A549 (cell line): ENCODE measurements at regions not wholly inside any gene's neighbourhood (a gene's known extent, or its start where the extent isn't known, plus 50 kb on each side); places are given as distances from the start of the nearest gene placed in this dataset.
A peak's percentile ranks its signal among the peaks of the same experiment; 100 is the strongest.

Experiments
- ATAC-seq, 2 experiments: fragments of 200-7000 bp in 1 of 2; fragments of >200 bp in 1 of 2; cut with Nextera tagmentation in 1 of 2; cut with Tn5 transposase in 1 of 2; 3 replicates each; pipeline versions ENCODE4 v1.8.0 to v1.9.1; 2018 to 2020; ENCODE audit warnings: mild to moderate bottlenecking in 1 of 2, moderate library complexity in 1 of 2
- CTCF ChIA-PET: fragments of 300-600 bp; sonication (Branson Sonifier 250); formaldehyde crosslinking; extraction: SDS; loops from one replicate; lab custom pipeline; 2021; ENCODE audit warnings: antibody characterized with exemption, inconsistent platforms; lab: Yijun Ruan, JAX
- POLR2A ChIA-PET: fragments of 350-600 bp; formaldehyde crosslinking; extraction: SDS; loops from one replicate; lab custom pipeline; 2021; ENCODE audit warnings: antibody characterized with exemption, inconsistent platforms; lab: Yijun Ruan, JAX
- DNase-seq, 2 experiments: peaks; one replicate each; pipeline versions ENCODE4 v3.0.0 to v3.0.0-alpha.2; 2011 to 2016; ENCODE audit warnings: low read depth in 1 of 2, low spot score in 1 of 2
- FAIRE-seq: peaks from 2 replicates; lab custom pipeline; 2011; peaks lifted over from hg19 to GRCh38; lab: Jason Lieb, UNC
- H3K27ac ChIP-seq, 2 experiments: fragments of >200 bp; sonication (Bioruptor Twin); formaldehyde crosslinking; 3 replicates each; pipeline ENCODE4 v1.5.1; 2016 to 2017
- H3K4me1 ChIP-seq: fragments of >200 bp; sonication (Bioruptor Twin); formaldehyde crosslinking; 3 replicates; pipeline ENCODE4 v1.6.1; 2016
- H3K4me2 ChIP-seq: fragments of >200 bp; sonication (Bioruptor Twin); formaldehyde crosslinking; 3 replicates; pipeline ENCODE4 v1.6.1; 2016
- H3K4me3 ChIP-seq: fragments of >200 bp; sonication (Bioruptor Twin); formaldehyde crosslinking; 3 replicates; pipeline ENCODE4 v1.5.1; 2016
- H3K9me3 ChIP-seq: fragments of >200 bp; sonication (Bioruptor Twin); formaldehyde crosslinking; 3 replicates; pipeline ENCODE4 v1.6.1; 2016
- CHD2 ChIP-seq: fragments of 150-350 bp; IDR thresholded peaks from 2 replicates; pipeline ENCODE4 v1.6.1; 2014; ENCODE audit warnings: low read length; ENCODE audit not compliant: partially characterized antibody
- EHF ChIP-seq: fragments of 250-450 bp; sonication (Bioruptor Pico); IDR thresholded peaks from 2 replicates; pipeline ENCODE4 v1.5.0; 2020; ENCODE audit warnings: mild to moderate bottlenecking
- HDAC2 ChIP-seq: fragments of 200-600 bp; sonication (generic); IDR thresholded peaks from 2 replicates; pipeline ENCODE4 v1.6.1; 2016
- HES2 ChIP-seq: fragments of >200 bp; sonication (Bioruptor Twin); formaldehyde crosslinking; IDR thresholded peaks from 2 replicates; pipeline ENCODE4 v1.6.1; 2016
- MAFK ChIP-seq: fragments of 450-650 bp; IDR thresholded peaks from 2 replicates; pipeline ENCODE4 v1.6.1; 2014; ENCODE audit not compliant: partially characterized antibody
- MAZ ChIP-seq: fragments of 150-350 bp; IDR thresholded peaks from 2 replicates; pipeline ENCODE4 v1.6.1; 2014; ENCODE audit warnings: antibody characterized with exemption, low read depth, low read length, borderline replicate concordance
- NPAS2 ChIP-seq: fragments of 250-450 bp; sonication (Bioruptor Pico); IDR thresholded peaks from 2 replicates; pipeline ENCODE4 v1.8.0; 2022; ENCODE audit warnings: mild to moderate bottlenecking, moderate library complexity, borderline replicate concordance
- PHF8 ChIP-seq: fragments of 200-600 bp; sonication (generic); IDR thresholded peaks from 2 replicates; pipeline ENCODE4 v1.6.1; 2016; ENCODE audit warnings: low read depth, mild to moderate bottlenecking, antibody characterized with exemption, moderate library complexity, borderline replicate concordance
- POLR2AphosphoS2 ChIP-seq: conservative IDR thresholded peaks from 2 replicates; pipeline ENCODE4 v1.6.1; 2012; ENCODE audit warnings: low read length, improper control_type of control experiment, inconsistent platforms
- RAD21 ChIP-seq, 2 experiments: fragments of >200 bp in 1 of 2; sonication (Bioruptor Twin) in 1 of 2; formaldehyde crosslinking in 1 of 2; IDR thresholded peaks in 1 of 2; conservative IDR thresholded peaks in 1 of 2; 2 replicates in 1 of 2; 3 replicates in 1 of 2; pipeline ENCODE4 v1.6.1; 2012 to 2018; ENCODE audit warnings: inconsistent platforms in 1 of 2
- REST ChIP-seq: fragments of 200-600 bp; sonication (generic); IDR thresholded peaks from 2 replicates; pipeline ENCODE4 v1.6.1; 2016; ENCODE audit warnings: antibody characterized with exemption, mild to moderate bottlenecking, moderate library complexity
- TFCP2L1 ChIP-seq: fragments of 250-450 bp; sonication (Bioruptor Pico); IDR thresholded peaks from 2 replicates; pipeline ENCODE4 v1.5.0; 2021; ENCODE audit warnings: mild to moderate bottlenecking
- ZSCAN20 ChIP-seq: fragments of 250-450 bp; sonication (Bioruptor Pico); IDR thresholded peaks from 2 replicates; pipeline ENCODE4 v1.8.0; 2022; ENCODE audit warnings: mild to moderate bottlenecking, moderate library complexity
- WGBS: methylation state at CpG from one replicate; pipeline ENCODE4 v1.1.6; 2017; ENCODE audit errors: missing lambda C conversion rate; 5-methylcytosine and 5-hydroxymethylcytosine counted together
- TF ChIP-seq, protein P1 (sequence below): IDR thresholded peaks from 2 replicates; pipeline ENCODE4 v1.6.1; 2012

DNA sequence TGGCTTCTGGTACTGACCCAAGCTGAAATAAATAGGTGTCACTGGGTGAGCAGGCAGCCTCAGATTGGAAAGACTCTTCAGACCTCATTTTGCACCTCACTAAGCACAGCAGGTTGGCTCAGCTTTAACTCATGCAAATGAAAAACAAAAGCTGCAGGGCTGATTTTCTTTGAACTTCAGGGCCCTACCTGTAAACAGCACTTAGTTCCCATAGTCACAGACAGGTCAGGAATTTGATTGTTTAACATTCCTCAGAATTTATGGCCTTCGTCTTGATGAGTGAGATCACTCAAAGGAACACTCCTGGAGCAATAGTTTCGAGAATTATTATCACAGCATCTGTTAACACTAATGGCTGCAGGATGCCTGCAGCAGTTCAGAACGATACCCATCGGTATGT, 718.5 kb downstream of the EFNB2 start (continued):
- no peak for TF ChIP-seq NPAS2

DNA sequence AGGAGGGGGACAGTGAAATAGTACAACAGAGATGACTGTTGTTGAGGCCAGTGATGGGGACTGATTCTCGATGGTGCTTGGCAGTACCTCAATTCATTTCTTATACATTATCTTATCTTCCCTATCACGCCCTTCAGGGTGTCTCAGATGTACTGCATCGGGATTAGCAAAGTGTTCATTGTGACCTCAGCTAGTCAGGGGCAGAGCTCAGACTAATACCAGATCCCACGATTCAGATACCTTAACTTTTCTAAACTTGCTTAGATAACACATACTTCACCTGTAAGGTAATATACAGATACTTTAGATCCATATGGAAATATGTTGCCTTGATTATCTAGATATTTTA, 720.6 kb downstream of the EFNB2 start:
- DNase-seq (no peak), ATAC-seq (no peak), FAIRE-seq (no peak)
- Histone ChIP-seq H3K4me1 (no peaks in the 10 kb centered on the region), H3K4me2 (no peak overlapping the region), H3K9me3 (no peaks in the 10 kb centered on the region), H3K4me3 (no peak overlapping the region), H3K27ac (no peak overlapping the region)
- WGBS: 14% methylated on average over 4 of the region's 4 CpGs
- ChIA-PET CTCF (no interaction called here), POLR2A (no interaction called here)
- TF ChIP-seq EHF (CRISPR knock-in tag) (no peak), HDAC2 (no peak)

DNA sequence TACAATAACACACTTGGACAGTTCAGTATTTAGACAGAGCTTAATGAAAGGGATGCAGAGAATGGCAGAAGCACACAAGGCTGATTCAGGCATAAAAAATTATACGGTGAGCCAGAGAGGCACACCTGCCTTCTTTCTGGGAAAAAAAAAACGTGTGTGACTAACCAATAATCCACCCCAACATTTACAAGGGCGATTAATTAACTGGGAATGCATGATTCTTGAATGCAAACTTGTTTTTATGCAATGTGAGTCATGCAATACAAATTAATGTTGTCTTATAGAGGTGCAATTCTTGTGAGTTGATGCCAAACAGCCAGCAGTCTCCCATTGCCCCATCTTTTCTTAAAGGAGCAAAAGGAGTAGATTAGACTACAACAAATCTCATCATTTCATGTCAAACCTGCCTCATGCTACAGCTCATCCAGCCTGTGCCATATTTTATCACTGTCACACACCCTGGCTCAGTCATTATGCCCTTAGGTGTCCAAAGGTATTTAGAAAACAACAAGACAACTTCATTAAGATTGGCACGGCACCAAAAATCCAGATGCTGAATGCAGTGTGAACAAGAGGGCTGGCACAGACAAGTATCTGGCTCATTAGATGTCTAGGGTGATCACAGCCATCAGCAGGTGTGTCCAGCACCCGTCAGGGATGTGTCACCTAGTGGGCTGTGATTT, 721.1 kb downstream of the EFNB2 start:
- H3K9me3 ChIP-seq: no peaks in the 10 kb centered on the region
- POLR2A ChIA-PET: no interaction called here
- DNase-seq (no peak), ATAC-seq (no peak), FAIRE-seq (no peak)
- H3K4me3 ChIP-seq: no peak overlapping the region
- CTCF ChIA-PET: no interaction called here
- H3K27ac ChIP-seq: no peak overlapping the region
- TF ChIP-seq HES2 (no peak), ZSCAN20 (CRISPR knock-in tag) (no peak), RAD21 (conservative IDR thresholded peaks at IDR 0.05 in 1 of 2, IDR thresholded peaks at IDR 0.05 in 1 of 2) (no peak), TFCP2L1 (CRISPR knock-in tag) (no peak), PHF8 (no peak), REST (no peak), MAZ (no peak), CHD2 (no peak), POLR2AphosphoS2 (no peak)
- TF ChIP-seq, protein P1, sequence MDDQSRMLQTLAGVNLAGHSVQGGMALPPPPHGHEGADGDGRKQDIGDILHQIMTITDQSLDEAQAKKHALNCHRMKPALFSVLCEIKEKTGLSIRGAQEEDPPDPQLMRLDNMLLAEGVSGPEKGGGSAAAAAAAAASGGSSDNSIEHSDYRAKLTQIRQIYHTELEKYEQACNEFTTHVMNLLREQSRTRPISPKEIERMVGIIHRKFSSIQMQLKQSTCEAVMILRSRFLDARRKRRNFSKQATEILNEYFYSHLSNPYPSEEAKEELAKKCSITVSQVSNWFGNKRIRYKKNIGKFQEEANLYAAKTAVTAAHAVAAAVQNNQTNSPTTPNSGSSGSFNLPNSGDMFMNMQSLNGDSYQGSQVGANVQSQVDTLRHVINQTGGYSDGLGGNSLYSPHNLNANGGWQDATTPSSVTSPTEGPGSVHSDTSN: no peak
- no peaks in the 10 kb centered on the region for H3K4me1 ChIP-seq
- no peak overlapping the region for H3K4me2 ChIP-seq
- WGBS: 22% methylated on average over 5 of the region's 5 CpGs

DNA sequence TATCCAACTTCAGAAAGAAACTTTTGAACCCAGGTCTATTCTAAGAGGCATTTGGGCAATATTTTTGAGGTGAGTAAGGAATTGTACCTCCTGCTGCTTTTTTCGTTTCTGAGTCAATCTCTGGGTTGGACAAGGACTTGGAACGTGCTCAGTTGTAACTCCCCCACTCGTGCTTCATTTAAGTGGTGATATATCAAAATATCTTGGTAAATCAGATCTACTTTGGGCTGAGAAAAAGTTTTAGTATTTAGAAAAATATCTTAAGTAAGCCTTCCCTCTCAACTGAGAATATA, 728.9 kb downstream of the EFNB2 start:
- DNase-seq: no peak
- H3K4me2 ChIP-seq: peak overlapping the region; percentile 51
- no peak for TF ChIP-seq MAFK
- TF ChIP-seq, all 56 proteins: peak for 0
- WGBS: 4% methylated on average over 3 of the region's 3 CpGs
- no peak overlapping the region for H3K4me3 ChIP-seq
- ATAC-seq: no peak
- ChIA-PET CTCF (no interaction called here), POLR2A (no interaction called here)
- peaks cover 17% of the 10 kb centered on the region; the same call in 1 of the 3 replicates for H3K4me1 ChIP-seq
- FAIRE-seq: no peak
- H3K27ac ChIP-seq: no peak overlapping the region
- no peaks in the 10 kb centered on the region for H3K9me3 ChIP-seq
